ENCODE measurements at regions not wholly inside any gene's neighbourhood (a gene's known extent, or its start where the extent isn't known, plus 50 kb on each side); places are given as distances from the start of the nearest gene placed in this dataset.
A peak's percentile ranks its signal among the peaks of the same experiment; 100 is the strongest.
"Not testable (repeated sequence)": the region's sequence is repeated elsewhere in the genome, so short reads cannot be mapped to it uniquely, and the experiment has no call there.

DNA sequence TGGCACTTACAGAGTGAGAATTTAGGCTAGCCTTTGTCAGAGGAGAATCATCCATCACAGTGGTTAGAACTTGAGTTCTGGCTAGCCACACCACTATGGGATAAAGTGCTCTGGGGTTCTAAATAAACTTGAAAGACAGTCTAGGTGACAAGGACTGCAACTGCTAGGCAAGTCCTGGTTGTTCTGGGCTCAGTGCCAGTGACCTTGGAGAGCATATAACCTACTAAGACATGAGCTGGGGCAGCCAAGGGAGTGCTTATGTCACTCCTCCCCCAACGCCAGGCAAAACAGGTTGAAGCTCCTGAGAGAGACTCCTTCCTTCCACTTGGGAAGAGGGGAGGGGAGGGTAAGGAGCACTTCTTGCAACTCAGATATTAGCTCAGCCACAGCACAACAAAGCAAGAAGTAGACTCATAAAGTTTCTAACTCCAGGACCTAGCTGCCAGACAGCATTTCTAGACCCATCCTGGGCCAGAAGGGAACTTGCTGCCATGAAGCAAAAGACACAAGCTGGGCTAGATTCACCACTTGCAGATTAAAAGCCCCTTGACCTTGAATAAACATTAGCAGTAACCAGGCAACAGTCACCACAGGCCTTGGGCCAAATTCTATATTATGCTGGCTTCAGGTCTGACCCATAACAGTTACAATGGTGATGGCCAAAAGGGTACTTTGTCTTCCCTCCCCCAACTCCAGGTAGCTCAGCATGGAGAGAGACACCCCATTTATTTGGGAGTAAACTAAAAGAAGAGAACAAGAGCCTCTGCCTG, 963.7 kb downstream of the PLOD2 start:
- DNase-seq: no peak

DNA sequence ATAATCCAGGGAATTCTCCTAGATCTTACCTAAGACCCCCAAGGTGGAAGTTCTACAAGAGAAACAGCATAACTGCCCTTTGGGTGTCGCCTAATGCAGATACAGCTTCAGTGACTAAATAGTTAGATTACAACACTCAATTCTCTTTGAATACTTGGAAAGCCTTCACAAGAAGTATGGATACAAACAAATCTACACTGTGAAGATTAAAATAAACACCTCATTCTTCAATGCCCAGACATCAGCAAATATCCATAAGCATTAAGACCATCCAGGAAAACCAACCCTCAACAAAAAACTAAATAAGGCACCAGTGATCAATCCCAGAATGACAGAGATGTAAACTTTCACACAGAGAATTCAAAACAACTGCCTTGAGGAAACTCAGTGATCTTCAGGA, 963.2 kb downstream of the PLOD2 start:
- no peak for DNase-seq

- DNase-seq: no peak
Observed at GRCh38 chr3:145209561-145209960, 951.4 kb downstream of the PLOD2 start.

DNA sequence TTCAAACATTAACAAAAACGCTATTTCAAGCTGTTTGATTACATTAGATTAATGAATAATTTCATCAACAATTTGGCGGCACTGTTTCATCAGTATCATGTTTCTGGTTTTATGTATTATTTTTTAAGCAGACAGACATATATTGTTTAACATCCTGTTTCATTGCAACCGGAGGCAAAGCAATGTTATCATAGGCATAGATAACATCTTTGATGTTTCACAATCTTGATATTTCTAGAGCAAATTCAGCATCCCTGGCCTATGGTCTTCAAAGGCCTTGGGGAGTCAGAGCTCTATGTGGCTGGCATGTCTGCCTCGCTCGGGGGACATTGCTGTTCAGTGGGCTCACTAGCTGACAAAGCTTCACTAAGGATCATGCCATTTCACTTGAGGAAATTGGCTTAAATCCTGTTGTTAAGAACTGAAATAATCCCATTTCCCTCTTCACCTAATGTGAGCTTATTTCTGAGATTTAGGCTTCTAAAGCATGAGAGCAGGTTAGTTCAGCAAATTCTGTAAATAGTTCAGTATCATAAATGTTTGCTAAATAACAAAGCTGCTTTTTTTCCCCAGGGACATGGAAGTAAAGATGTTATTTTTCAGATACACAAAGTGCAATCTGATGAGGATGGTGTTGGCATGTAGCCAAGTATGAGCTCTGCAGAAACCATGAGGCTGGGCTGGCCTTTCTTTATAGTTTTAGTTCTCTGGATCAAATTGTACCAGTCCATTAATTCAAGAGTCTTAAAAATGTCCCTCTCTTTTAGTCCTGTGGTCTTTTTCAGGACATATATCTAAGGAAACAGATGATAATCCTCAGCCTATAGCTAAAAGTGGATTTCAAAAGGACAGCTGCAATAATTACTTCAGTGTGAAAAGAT, 941.4 kb downstream of the PLOD2 start:
- peak; percentile 22 for DNase-seq

DNA sequence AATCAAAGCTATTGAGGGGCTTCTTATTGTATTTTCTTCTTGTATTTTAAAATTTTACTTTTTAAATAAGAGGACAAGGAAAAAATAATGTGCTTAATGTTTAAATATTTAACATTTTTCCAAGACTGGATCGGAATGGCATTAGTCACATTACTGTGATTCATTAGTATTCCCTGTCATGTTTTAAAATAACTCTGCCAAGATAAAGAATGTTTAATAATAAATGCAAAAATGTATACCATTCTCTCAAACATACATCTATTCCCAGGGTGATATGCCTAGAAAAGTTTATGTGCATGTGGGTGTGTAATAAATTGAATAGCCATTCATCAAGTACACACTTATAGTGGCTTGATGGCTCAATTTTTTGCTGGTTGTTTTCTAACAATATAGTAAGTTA, 936.1 kb downstream of the PLOD2 start:
- DNase-seq: no peak

GRCh38 chr3:145243875-145244274, 917.1 kb downstream of the PLOD2 start:
- no peak for DNase-seq

DNA sequence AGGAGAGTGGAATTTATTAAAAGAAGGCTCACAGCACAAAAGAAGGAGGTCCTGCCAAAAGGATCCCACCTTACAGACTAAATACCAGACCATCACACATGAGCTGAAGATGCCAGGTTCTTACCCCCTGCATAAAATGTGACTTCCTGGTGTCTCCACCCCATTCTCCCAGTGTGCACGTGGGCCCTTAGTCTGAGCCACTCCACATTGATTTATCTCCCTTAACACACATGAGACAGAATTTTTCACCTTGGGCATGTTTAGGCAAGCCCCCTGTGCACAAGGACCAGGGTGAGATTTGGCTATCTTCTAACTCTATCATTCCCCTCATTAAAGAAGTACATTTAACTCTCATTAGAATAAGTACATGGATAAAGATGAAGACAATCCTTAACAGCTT, 916.7 kb downstream of the PLOD2 start:
- no peak for DNase-seq

- DNase-seq: no peak
Observed at GRCh38 chr3:145246291-145246690, 914.7 kb downstream of the PLOD2 start.

GRCh38 chr3:145248928-145249327, 912.1 kb downstream of the PLOD2 start:
- no peak for DNase-seq

- DNase-seq: no peak
Observed at GRCh38 chr3:145251311-145251710, 909.7 kb downstream of the PLOD2 start.

GRCh38 chr3:145257967-145258366, 903.0 kb downstream of the PLOD2 start:
- not testable (repeated sequence) for DNase-seq

- no peak for DNase-seq
Observed at GRCh38 chr3:145259166-145259880, 901.7 kb downstream of the PLOD2 start.

- DNase-seq: not testable (repeated sequence)
Observed at GRCh38 chr3:145263458-145263857, 897.5 kb downstream of the PLOD2 start.

DNA sequence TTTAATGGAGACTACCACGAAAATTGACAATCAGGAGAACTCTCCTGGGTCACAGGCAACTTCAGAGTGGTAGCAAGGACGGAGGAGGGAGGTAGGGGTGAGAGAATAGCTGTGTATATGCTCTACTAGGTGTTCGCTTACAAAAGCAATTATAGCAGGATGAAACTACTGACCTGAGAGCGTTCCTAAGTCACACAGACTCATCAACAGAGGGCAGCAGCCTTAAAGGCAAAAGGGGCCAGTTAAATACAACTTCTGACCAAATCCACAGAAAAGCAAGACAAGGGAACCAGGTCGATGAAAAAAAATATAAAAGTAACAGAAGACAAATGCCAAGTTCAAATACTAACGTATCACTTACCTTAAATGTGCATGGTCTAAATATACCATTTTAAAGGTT, 894.6 kb downstream of the PLOD2 start:
- no peak for DNase-seq

DNA sequence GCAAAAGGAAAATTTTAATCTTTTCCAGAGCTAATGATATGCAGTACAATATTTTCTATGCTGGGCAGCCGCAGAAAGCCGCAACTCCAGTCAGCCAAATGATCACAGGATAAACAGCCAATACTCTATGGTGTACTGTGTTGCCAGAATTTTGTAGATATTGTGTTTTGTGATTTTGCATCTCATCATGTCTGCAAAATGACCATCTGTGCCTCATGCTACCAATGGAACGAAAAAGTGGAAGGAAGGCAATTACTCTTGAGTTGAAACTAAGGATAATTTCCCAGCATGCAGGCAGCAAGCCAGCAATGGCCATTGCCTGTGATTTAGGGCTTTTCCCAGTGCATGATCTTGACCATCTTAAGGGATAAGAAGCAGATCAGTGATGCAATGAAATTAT, 891.9 kb downstream of the PLOD2 start:
- DNase-seq: no peak

DNA sequence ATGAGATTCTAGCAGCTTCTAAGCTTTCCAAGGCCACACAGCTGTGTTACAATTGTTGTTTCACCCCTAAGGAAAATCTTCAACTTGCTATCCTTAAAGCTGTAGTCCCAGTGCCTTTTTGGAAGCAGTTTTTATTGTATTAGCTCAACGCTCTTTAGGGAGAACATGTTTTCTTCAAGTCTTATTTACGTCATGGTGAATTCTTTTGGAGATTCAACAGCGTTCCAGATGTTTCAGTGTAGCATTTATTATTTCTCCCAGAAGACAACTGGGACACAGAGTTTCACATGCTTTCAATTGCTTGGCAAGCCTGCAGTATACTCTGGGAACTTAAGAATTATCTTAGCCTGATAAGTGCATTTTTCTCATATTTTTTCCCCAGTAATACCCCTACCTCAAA, 888.3 kb downstream of the PLOD2 start:
- DNase-seq: no peak

GRCh38 chr3:145282505-145282904, 878.5 kb downstream of the PLOD2 start:
- DNase-seq: no peak

GRCh38 chr3:145286937-145287336, 874.0 kb downstream of the PLOD2 start:
- DNase-seq: no peak

DNA sequence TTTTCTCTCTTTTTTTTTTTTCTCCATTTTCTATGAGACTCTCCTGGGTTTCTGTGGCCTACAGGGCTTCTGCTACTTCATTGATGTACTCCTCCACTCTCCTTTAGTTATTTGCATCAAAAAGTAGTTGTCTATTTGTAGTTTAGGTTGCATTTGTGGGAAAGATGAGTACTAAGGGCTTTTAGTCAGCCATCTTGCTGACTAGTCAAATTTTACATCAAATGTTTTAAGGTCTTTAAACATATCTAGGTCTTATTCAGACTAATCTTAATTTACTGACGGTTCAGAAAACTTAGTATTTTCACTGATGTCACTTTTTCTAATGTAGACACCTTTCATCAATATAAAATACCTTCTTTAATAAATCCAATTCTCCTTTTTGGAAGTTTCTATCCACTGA, 871.0 kb downstream of the PLOD2 start:
- no peak for DNase-seq

DNA sequence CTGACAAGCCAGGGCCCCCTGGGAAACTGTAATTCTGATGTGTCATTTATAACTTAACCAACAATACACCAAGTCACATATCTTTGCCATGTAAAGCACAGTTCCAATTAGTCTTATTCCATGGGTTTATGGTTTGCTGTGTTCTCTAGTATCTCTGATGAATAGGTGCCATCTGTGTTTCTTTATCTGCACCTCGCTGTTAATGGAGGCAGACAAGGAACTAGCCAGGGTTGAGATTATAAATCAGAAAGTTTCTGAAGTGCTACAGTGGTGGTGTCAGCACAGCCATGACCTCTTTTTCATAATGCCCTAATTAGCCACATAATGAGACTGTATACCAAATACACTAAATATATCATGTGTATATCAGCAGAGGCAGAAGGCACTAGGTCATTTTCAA, 866.4 kb downstream of the PLOD2 start:
- no peak for DNase-seq

GRCh38 chr3:145307272-145307671, 853.7 kb downstream of the PLOD2 start:
- no peak for DNase-seq

GRCh38 chr3:145313751-145314150, 847.2 kb downstream of the PLOD2 start:
- DNase-seq: no peak

DNA sequence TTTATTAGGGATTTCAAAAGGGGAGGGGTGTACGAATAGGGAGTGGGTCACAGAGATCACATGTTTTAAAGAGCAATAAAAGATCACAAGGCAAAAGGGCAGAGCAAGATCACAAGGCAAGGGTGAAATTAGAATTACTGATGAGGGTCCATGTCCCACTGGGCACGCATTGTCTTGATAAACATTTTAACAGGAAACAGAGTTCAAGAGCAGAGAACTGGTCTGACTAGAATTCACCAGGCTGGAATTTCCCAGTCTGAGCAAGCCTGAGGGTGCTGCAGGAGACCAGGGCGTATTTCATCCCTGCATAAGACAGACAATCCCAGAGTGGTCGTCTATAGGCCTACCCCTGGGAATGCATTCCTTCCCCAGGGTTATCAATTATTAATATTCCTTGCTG, 844.7 kb downstream of the PLOD2 start:
- DNase-seq: not testable (repeated sequence)

GRCh38 chr3:145326666-145327065, 834.3 kb downstream of the PLOD2 start:
- no peak for DNase-seq

All from hematopoietic multipotent progenitor cell treated with erythropoietin and hydrocortisone succinate and interleukin-3 and kit ligand, for 4 days (in vitro differentiated cells).